NCI-H526 (cell line): ENCODE measurements at regions not wholly inside any gene's neighbourhood (a gene's known extent, or its start where the extent isn't known, plus 50 kb on each side); places are given as distances from the start of the nearest gene placed in this dataset.
"Not testable (repeated sequence)": the region's sequence is repeated elsewhere in the genome, so short reads cannot be mapped to it uniquely, and the experiment has no call there.

Experiments
- DNase-seq, 2 experiments: peaks; one replicate each; lab custom pipeline; 2025; lab: John Stamatoyannopoulos, UW

DNA sequence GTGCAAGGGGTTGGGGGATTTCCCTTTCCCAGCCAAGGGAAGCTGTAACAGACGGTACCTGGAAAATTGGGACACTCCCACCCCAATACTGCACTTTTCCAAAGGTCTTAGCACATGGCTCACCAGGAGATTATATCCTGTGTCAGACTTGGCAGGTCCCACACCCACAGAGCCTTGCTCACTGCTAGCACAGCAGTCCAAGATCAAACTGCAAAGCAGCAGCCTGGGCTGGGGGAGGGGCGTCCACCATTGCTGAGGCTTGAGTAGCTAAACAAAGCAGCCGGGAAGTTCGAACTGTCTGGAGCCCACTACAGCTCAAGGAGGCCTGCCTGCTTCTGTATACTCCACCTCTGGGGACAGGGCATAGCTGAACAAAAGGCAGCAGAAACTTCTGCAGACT, 604.2 kb upstream of the SEMA3D start:
- not testable (repeated sequence) for DNase-seq

DNA sequence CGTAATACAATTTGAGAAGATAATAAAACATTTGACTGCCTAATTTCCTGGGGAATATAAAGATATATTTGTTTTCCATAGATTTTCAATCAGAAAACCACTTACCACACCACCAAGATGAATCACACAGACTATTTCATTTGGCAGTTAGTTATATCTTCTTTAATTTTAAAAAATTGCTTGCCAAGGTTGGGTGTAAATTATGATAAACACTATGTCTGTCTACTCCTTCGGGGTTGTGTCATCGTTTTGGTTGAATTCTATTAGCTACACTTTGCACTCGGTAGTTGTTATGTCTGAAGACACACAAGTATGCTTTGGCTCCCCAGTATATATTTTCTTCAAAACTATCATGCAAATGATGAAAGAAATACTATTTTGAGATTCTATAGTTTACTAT, 594.8 kb upstream of the SEMA3D start:
- DNase-seq: no peak

DNA sequence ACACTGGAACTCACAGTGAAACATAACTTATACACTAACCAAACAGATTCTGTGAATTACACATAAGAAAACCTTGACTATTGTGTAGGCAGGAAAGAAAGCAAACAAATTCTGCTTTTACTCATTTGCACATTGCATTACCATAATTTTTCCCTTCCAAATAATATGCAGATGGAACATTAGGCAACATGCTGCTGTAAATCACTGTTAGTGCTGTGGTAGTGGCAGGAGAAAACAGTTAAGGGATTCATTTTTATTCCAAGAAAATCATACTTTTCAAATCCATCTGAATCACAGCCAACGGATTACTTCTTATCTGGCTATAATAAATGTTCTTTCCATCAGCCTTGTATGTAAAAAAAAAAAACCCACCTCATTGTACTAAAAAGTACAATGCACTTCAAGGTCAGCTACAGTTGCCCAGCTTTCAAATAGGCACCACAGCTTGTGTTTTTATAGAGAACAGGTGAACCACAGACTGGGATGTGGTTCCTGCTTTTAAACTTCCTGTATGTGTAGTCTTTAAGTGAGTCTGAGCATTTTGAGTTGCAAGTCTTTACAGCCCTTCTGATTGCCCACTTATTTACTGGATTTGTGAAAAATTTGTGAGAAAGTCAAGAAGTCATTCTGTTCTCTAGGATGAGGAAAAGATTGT, 590.0 kb upstream of the SEMA3D start:
- DNase-seq: peak; percentile 91 to 94

DNA sequence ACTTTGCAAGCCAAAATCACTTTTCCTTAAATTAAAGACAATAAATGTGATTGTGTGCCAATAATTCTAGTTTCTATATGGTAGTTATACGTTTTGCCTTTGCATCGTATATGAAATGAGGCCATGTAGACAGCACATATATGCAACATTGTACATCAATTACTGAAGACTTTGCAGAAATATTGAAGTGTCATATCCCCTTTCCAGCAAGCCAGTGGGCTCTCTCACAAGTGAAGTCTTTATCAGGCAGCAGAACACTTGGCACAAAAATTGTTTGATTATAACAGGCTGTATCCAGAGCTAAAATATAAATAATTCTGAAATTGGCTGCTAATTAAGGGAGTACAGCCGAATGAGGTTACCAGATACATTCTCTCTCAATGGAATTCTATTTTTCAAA, 588.6 kb upstream of the SEMA3D start:
- DNase-seq: peak in 1 of 2 experiments; percentile 21

DNA sequence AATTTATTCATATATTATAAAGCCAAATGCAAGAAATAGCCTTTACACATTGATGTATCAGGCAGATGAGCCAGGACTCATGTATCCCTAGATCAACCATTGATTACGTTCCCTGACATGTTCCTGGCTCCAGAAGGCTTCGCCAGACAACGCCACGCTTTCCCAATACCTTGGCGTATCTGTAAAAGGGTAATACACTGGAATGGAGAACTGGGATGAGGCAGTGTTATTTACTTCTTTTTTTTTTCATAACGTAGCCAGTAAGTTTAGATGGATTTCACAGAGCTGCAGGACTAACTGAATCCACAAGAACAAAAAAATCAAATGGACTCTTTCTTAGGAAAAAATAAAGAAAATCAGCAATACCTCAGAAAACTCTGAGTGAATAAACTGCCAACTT, 588.1 kb upstream of the SEMA3D start:
- no peak for DNase-seq

DNA sequence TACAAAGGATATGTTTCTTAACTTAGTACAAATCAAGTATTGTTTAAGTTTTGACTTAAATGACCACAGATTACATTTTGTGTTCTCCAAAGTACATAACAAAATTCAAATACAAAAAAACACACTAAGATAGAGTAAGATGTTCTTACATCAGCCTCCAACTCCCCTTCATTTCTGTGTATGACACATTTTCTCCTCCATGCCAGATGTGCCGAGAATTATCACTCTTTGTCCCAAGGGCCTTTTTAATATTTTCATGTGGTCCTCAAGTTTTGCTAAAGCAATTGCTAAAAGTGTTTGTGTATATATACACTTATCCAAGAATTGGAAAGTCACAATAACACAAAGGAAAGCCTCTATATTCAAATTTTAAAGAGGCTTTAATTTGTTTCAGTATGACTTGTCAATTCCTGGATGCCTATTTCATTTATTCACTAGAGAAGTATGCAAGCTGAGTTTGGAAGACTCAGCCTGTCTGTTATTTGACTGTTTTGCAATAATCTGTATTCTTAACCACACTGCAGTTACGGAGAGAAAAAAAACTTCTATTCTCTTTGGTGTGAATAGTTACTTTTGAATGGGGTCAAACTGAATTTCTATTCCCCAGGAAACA, 586.4 kb upstream of the SEMA3D start:
- DNase-seq: no peak

DNA sequence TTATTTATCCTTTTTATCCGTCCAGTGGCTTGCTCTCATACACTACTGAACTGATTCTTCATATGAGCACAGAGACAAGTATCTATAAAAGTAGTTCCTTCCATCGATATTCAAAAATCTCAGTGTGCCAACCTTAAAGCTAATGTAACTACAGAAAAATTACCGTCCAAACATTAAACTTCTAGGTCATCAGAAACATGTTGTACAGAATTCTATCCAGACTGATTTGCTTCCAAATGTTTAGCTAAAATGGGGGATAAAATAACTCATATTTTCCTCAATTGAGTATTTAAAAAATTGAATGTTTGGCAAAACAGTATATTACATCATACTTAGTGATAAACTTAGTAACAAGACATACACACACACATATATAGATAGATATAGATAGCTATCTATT, 584.7 kb upstream of the SEMA3D start:
- DNase-seq: no peak

DNA sequence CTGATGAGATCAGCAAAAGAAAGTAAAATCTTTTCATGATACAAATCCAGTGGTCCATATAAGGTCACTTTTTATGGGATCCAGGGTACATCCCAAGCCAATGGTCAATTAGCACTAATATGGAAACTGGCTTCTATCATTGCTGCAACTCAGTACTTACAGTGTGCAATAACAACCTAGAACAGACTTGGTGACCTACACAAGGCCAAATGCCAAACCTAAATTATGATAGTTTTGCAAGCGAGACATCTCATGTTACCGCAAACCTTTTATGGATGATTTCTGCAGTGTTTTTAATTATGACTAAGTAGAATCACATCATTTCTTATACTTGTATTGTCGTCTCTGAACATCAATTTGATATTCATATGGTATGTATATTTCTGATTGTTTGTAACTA, 583.5 kb upstream of the SEMA3D start:
- DNase-seq: no peak

DNA sequence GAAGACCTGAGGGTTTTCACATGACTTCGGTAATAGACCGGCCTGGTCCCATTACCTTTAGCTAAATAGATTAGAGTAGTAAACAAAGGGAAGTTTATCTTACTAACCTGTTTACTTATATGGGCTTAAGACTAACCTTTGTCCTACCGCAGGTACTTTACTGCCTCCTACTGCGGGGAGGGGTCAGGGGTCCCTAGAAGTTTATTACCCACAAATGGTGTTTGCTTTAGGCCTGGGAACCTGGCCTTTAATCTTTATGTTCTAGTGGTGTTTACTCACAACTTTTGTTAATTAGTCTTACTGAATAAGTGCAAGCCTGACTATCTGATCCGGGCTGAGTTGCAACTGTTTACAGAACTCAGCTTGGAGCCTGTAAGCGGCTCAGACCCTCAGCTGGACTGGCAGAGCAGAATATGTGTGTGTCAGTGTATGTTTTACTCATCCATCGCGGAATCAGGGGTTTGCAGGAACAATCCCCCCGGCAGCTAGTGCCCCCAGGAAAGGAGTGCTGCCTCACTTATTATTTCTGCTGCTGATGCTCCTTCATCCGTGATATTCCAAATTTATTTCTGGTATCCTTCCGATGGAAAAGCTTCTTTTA, 578.9 kb upstream of the SEMA3D start:
- DNase-seq: peak in 1 of 2 experiments; percentile 5

DNA sequence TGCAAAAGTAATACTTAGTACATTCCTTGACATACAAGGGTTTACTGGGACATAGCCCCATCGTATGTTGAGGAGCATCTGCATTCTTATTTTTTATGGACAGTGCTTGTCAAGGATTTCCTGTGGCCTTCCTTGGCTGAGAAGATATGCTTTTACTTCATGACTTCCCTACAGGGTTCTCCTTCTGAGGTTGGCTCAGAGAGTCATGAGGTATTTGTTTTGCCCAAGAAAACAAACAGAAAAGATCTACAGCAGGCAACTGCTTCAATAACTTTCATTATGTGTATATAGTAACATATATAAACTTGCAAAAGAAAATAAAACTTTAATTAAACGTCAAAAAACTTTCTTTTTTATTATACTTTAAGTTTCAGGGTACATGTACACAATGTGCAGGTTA, 577.2 kb upstream of the SEMA3D start:
- no peak for DNase-seq

DNA sequence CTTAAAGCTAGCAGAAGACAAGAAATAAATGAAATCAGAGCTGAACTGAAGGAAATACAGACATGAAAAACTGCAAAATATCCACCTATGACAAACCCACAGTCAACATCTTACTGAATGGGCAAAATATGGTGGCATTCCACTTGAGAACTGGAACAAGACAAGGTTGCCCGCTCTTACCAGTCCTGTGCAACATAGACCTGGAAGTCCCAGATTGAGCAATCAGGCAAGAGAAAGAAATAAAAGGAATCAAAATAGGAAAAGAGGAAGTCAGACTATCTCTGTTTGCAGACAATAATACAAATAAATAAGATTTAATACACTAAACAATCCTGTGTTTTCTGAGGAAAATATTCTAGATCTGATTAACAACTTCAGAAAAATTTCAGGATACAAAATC, 570.5 kb upstream of the SEMA3D start:
- no peak for DNase-seq

DNA sequence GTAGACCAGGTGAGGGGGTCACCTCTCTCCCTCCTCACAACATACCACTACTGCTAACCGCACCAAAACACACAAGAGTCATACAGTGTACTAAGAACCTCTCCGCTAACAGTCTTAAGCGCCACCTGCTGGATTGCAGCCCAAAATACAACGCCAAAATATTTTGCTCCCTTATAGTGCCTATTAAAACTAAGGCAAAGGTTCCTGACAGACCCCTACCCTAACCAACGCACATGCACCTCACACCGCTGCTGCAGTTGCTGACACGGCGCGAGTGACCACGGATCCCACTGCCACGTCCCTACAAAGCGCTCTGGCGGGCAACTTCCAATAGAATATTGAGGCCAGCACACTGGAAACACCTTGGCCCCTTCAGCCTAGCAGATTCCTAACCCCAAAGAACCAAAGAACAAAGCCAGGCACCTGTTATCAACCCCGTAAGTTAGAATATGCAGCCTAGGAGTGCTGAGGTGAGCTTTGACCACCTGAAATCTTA, 563.6 kb upstream of the SEMA3D start:
- DNase-seq: peak in 1 of 2 experiments; percentile 44

DNA sequence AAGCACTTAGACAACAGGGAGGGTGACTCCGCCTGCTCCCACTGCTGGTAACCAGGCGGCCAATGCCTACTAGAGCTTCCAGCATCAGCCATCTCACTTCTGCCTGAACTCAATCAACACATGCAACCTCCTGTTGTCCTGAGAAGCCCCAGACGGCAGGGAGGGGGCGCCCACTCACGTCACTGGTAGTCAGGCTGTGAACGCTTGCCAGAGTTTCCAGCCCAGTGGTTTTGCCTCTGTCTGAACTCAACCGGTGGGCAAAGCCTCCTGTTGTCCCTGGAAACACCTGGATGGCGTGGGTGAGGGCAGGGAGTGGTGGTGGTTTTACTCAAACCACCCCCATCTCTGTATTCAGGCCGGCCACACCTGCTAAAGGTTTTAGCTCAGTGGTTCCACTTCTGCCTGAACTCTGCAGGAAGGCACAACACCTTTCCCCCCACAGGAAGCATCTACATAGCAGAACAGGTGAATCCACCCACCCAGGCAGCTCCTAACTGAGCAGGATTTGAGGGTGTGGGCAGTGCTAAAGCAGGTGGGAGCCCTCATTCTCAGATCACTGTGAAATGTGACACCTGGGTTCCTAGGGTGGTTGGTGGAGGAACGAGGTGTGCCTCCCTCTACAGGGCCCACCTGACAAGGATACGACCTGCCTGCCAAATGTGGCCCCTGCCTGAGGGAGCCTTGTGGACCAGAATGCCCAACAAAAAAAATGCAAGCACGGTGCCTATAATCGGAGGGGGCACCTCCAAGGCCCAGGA, 563.0 kb upstream of the SEMA3D start:
- no peak for DNase-seq

DNA sequence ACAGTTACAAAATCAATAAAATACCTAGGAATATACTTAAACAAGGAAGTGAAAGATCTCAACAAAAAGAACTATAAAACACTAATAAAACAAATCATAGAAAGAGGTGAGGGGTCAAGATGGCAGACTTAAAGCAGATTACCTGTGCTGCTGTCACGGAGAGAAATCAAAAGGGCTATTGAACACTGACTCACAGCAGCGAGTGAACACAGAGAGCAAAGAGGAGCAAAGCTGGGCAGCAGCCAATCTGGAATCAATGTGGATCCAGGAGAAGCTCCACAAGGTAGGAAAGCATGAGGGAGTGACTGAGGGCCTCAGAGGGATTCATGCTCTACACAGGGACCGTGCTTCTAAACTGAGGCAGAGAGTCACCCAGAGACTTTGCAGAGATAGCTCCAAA, 562.0 kb upstream of the SEMA3D start:
- DNase-seq: peak in 1 of 2 experiments; percentile 2

DNA sequence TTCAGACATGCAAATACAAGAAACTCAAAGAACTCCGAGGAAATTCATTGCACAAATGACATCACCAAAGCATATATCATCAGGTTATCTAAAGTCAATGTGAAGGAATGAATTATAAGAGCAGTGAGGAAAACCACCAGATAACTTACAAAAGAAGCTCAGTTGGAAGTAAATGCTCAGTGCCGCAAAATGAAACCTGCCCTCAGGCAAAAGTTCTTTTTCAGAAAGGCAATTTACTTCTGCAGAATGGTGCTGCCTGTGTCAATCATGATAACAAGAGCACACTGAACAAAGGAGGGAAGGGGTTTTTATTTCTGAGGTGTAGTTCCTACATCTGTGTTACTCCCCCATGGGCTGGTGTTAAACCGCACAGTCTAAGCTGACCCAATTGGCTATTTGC, 550.6 kb upstream of the SEMA3D start:
- DNase-seq: no peak

DNA sequence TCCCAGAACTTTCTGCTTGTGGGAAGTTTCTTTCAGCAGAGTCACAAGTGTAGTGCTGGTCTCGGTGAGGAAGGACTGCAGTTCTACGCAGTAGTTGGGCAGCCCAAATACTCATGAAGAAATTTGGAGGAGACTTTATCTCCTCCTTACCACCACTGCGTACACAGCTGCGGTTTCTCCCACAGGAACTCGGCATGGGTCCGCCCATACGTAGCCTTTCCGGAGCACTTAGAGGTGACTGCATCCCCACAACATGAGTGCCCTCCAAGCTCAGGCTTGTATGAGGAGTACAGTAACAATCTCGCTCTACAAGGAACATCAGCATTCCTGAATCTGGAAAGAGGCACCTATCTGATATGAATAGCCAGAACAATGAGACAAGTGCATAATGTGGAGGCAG, 549.2 kb upstream of the SEMA3D start:
- no peak for DNase-seq

DNA sequence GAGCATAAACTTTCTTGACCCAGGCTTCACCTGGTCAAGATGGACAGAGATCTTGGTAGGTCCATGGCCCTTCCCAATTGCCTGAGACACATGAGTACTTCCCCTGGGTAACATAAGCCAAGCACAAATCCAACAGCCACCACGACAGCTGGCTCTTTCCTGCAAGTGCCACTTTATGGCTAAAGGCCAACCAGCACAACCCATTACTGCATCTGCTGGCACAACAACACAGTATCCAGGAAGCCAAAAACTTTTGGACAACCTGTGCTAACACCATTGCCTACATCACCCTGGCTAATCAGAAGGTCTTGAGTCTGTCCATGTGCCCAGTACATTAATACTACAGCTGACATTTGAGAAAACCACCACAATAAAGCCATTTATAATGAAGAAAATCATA, 548.0 kb upstream of the SEMA3D start:
- DNase-seq: no peak

DNA sequence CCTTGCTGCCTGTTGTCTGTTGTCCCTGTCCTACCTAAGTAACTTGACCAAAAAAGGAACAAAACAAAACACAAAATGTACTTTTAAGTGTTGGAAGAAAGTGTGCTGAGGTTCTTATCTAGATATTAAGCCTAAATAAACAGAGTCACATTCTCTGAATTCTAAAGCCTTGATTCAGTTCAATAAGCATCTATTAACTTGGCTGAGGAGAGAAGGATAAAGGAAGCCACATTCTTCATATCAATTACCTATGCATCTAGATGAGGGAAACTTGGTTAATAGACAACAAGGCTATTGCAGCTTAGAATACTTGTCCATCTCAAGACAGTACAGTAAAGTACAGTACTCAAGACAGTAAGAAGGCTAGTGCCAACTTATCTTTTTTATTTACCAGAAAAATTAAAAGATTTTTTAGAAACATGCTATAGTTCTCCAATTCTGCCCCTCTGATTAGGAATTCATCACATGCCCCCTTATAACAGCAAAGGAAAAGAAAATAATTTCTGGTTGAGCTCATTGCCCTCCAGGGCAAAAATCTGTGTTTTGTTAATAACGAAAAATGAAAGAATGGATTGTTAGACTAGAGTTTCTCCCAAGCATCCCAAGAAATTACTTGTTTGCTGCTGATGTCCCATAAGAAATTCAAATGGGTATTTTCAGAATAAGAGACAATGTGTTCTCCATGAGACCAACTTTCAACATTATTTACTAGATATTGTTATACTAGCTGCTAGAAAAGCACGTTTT, 546.5 kb upstream of the SEMA3D start:
- no peak for DNase-seq

DNA sequence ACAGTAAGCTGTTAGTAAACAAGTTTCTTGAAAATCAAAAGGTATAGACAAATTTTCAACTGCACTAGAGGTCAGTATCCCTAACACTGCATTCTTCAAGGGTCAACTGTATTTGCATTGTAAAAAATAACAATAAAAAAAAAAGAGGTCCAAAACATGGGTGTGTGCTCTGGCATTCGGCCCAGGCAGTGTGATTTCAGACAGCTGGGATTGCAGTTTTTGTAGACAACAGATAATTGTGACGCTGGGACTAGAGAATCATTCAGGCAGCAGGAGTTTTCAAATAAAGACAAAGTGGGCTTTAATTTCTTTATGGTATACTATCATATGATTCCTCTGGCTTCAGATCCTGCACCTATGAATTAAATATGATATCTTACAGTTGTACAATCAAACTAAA, 543.2 kb upstream of the SEMA3D start:
- no peak for DNase-seq

DNA sequence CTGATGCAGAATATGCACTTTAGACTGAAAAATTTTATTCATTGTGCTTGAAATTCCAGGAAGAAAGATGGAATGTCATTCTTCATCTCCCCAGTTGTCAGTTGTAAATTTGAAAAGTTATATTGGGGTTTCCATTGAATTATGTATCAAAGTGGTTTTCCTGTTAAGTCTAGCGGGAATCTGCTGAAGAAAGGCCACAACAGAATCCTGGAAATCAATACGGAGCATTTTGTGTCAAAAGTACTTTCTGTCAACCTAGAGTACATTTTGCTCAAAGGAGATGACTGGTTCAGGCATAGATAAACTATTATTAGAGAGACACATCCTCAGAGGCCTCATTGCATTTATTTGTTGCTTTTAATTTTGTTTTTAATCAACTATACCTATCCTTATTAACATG, 538.2 kb upstream of the SEMA3D start:
- DNase-seq: no peak

DNA sequence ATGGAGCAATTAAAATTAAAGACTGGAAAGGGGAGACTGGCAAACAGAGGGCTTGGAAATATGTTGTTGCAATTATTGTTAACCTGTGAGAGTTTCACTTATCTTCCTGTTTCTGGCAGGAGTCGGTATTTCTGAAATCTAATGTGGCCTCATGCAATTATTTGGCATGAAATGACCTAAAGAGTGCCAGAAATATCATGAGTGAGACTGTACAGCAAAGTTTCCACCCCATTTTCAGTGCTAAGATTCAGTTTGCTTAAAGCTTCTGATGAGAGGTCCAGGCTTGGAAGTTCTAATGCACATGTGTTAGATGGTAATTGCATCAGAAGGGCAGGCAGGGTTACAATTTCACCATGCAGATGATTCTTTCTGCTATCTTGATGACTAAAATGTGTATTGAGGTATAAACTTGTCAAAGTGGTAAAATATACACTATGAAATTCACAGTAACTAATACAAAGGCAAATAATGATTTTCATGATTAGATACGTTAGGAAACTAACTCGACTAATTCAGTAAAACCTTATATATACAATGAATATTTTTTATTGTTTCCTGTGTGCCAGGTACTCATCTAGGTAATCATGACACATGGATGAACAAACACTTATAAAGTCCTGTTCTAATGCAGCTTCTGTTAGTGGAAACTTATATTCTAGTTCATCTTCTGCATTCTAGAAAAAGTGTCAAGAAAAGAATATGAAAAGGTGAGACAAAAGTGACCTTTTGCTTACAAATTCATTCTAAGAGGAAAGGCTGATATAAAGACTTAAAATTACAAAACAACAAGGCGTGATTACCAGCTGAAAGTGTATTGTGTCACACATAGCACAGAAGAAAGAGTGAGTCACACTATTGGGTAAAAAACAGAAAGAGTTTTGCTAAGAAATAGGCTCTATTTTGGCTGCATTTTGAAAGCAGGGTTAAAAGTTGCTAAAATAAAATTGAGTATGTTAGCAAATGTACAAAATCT, 533.4 kb upstream of the SEMA3D start:
- no peak for DNase-seq
